HL-60 (cell line): ENCODE measurements at regions not wholly inside any gene's neighbourhood (a gene's known extent, or its start where the extent isn't known, plus 50 kb on each side); places are given as distances from the start of the nearest gene placed in this dataset.

Experiments
- DNase-seq, 2 experiments: peaks; one replicate each; pipeline ENCODE4 v3.0.0-alpha.2; 2010 to 2020; ENCODE audit warnings: low read depth in 1 of 2, low spot score in 1 of 2
- H3K27ac ChIP-seq: fragments of 250-450 bp; sonication (Bioruptor Pico); replicated peaks from 2 replicates; pipeline ENCODE4 v1.5.1; 2020; ENCODE audit warnings: mild to moderate bottlenecking, moderate library complexity
- H3K27me3 ChIP-seq: fragments of 250-450 bp; sonication (Bioruptor Pico); 2 replicates; pipeline ENCODE4 v1.5.1; 2021; ENCODE audit warnings: mild to moderate bottlenecking, moderate library complexity; ENCODE audit not compliant: insufficient read depth, poor library complexity, severe bottlenecking
- H3K4me3 ChIP-seq: replicated peaks from 2 replicates; pipeline ENCODE4 v1.5.1; 2011; ENCODE audit warnings: mild to moderate bottlenecking, control low read depth, low read length; ENCODE audit not compliant: insufficient read depth
- CTCF ChIP-seq: IDR thresholded peaks from one replicate; pipeline ENCODE4 v1.5.1; 2011; ENCODE audit warnings: low read length, control low read depth, inconsistent platforms; ENCODE audit not compliant: insufficient read depth
- GABPA ChIP-seq: IDR thresholded peaks from 2 replicates; pipeline ENCODE4 v1.6.1; 2012; ENCODE audit warnings: low read depth
- POLR2AphosphoS5 ChIP-seq: IDR thresholded peaks from 2 replicates; pipeline ENCODE4 v1.6.1; 2012; ENCODE audit warnings: low read depth
- REST ChIP-seq: IDR thresholded peaks from 2 replicates; pipeline ENCODE4 v1.6.1; 2012; ENCODE audit warnings: low read depth; ENCODE audit not compliant: insufficient replicate concordance
- SPI1 ChIP-seq: IDR thresholded peaks from 2 replicates; pipeline ENCODE4 v1.6.1; 2012; ENCODE audit warnings: low read depth, mild to moderate bottlenecking, borderline replicate concordance

DNA sequence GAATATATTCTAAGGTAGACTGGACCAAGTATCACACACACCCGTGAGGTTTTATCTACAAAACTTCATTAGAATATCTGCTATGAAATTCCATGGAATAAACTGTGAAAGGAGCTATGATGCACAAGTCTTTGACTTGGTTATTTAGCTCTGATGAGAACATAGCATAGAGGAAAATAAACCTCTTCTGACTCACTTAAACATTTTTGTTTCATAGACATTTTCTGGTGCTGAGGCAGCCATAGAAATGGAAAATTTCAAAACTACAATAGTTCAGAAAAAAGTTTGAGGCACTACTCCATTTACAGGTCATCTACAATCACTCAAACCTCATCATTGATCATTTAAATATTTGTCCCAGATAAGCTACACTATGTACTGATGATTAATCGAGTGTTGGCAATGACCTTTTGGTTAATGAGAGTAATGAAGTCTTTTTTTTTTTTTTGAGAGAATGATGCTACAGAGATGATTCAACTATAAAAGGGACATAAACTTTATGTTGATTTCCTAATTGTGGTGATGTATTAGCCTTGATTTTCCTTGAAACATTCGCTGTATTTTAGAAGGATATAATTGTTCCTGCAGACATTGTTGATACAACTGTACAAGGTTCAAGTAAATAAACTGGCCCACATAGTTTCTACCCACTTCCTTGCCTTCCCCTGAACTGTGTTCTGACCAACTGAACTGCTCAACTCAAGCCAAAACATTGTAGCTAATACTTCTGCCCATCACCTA is 77.5 kb downstream of the AREG start:
- Histone ChIP-seq H3K27me3 (no peaks in the 10 kb centered on the region), H3K27ac (no peak overlapping the region), H3K4me3 (no peak overlapping the region)
- DNase-seq = no peak
- no peak for TF ChIP-seq SPI1
- no peak for TF ChIP-seq CTCF
- no peak for TF ChIP-seq REST
- TF ChIP-seq GABPA = no peak

DNA sequence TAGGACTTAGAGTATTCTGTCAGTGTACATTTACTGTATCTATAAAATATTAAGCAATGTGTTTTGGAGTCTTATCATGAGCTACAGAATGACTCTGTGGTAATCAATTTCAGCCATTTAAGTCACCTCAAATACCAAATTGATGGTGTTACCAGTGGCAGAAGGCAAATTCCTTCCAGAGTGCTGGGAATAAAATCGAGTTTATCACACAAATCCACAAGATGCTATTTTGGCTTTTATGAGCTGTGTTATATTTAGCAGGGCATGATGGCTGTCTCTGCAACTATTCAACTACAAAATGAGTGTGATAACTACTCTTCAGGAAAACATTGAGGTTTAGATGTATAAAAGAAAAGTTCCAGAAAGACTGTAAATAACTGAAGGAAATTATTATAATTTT is 78.2 kb downstream of the AREG start:
- Histone ChIP-seq H3K27me3 (no peaks in the 10 kb centered on the region), H3K27ac (no peak overlapping the region), H3K4me3 (no peak overlapping the region)
- TF ChIP-seq GABPA (no peak), REST (no peak), SPI1 (no peak), POLR2AphosphoS5 (no peak), CTCF (no peak)
- DNase-seq = no peak

DNA sequence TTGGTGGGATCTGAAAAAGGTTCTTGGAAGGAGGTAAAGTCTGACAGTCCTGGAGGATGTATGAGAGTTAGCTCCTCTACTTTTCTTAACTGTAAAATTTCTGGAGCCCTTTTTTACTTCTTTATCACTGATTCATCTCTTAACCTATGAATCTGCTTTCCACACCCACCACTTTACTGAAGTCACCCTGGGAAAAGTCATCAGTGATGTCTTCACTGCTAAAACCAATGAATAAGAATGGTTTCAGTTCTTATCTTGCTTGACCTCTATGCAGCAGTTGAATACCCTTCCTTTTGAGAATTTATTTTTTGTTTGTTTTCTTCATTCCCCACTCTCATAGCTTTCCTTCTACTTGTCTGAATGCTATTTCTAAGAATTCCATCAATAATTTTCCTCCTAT is 80.0 kb downstream of the AREG start:
- no peak overlapping the region for H3K4me3 ChIP-seq
- H3K27ac ChIP-seq = no peak overlapping the region
- H3K27me3 ChIP-seq = no peaks in the 10 kb centered on the region
- no peak for TF ChIP-seq CTCF
- no peak for TF ChIP-seq REST
- no peak for TF ChIP-seq SPI1
- no peak for TF ChIP-seq GABPA
- no peak for TF ChIP-seq POLR2AphosphoS5
- DNase-seq = no peak
